ENCODE measurements at regions not wholly inside any gene's neighbourhood (a gene's known extent, or its start where the extent isn't known, plus 50 kb on each side); places are given as distances from the start of the nearest gene placed in this dataset.

DNA sequence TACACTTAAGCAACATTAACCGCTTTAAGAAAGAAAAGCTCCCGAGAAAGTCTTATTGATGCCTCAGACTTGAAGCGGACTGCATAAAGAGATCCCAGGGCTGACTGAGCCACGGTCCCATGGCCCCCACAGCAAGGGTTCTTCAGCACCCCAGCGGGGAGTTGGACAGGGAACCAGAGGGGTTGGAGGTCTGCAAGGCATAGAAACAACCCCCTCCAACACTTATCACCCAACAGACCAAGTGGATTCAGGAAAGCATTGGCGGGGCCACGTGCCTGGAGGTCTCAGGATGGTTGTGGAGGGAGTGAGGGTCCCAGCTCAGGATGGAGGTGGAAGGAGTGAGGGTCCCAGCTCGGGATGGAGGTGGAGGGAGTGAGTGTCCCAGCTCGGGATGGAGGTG lies 143.7 kb upstream of the IRX2 start:
- RAD21 ChIA-PET (ENCODE audit: low non-redundant PET in 1 of 2, low total read pairs in 2 of 2, uncharacterized antibody in 2 of 2, unreplicated experiment in 2 of 2) = no interaction called here
- Histone ChIP-seq H3K4me2 (ENCODE audit: low read length) (no peak overlapping the region), H3K9ac (ENCODE audit: low read length) (no peak overlapping the region), H3K27ac (ENCODE audit: low read depth, low read length) (no peak overlapping the region), H3K9me3 (ENCODE audit: control insufficient read depth in 1 of 2, insufficient read depth in 1 of 2, low read depth in 1 of 2, low read length in 2 of 2) (peaks cover 9% of the 10 kb centered on the region in 2 experiments; a peak in 2 of 4 replicates), H3K4me3 (replicated peaks in 1 of 2; ENCODE audit: low read depth in 1 of 2, low read length in 2 of 2) (no peak overlapping the region), H3K9me2 (ENCODE audit: insufficient read depth) (no peaks in the 10 kb centered on the region), H4K20me1 (ENCODE audit: insufficient read depth) (no peaks in the 10 kb centered on the region), H3K36me3 (ENCODE audit: control insufficient read depth in 1 of 2, insufficient read depth in 2 of 2, low read length in 2 of 2) (no peaks in the 10 kb centered on the region), H3K4me1 (ENCODE audit: control insufficient read depth in 1 of 2, insufficient read depth in 2 of 2, low read length in 2 of 2) (no peaks in the 10 kb centered on the region), H2AFZ (ENCODE audit: low read depth, low read length, poor library complexity, severe bottlenecking) (no peak overlapping the region), H3K79me2 (ENCODE audit: insufficient read depth, low read length) (no peaks in the 10 kb centered on the region), H3K27me3 (ENCODE audit: insufficient read depth, low read length) (no peaks in the 10 kb centered on the region)
- DNase-seq (ENCODE audit: low read depth, low spot score) = no peak
- POLR2A ChIA-PET = no interaction called here
- no peak for TF ChIP-seq SP1 (IDR thresholded peaks at IDR 0.05; ENCODE audit: low read depth)
- no peak for TF ChIP-seq ELF1 (IDR thresholded peaks at IDR 0.05; ENCODE audit: borderline replicate concordance, low read depth)
- no peak for TF ChIP-seq TCF7L2 (IDR thresholded peaks at IDR 0.05; ENCODE audit: borderline replicate concordance, extremely low read depth, insufficient read depth, insufficient read length)
- TF ChIP-seq, protein P1, sequence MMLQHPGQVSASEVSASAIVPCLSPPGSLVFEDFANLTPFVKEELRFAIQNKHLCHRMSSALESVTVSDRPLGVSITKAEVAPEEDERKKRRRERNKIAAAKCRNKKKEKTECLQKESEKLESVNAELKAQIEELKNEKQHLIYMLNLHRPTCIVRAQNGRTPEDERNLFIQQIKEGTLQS (IDR thresholded peaks at IDR 0.05) = no peak
- TF ChIP-seq ZFX (IDR thresholded peaks at IDR 0.05) = no peak
- no peak for TF ChIP-seq FOSL1 (IDR thresholded peaks at IDR 0.05; ENCODE audit: low read depth)
- TF ChIP-seq POLR2AphosphoS5 (IDR thresholded peaks at IDR 0.05; ENCODE audit: low read depth, low read length) = no peak
- no peak for TF ChIP-seq JUND (IDR thresholded peaks at IDR 0.05)
- TF ChIP-seq, protein P2, sequence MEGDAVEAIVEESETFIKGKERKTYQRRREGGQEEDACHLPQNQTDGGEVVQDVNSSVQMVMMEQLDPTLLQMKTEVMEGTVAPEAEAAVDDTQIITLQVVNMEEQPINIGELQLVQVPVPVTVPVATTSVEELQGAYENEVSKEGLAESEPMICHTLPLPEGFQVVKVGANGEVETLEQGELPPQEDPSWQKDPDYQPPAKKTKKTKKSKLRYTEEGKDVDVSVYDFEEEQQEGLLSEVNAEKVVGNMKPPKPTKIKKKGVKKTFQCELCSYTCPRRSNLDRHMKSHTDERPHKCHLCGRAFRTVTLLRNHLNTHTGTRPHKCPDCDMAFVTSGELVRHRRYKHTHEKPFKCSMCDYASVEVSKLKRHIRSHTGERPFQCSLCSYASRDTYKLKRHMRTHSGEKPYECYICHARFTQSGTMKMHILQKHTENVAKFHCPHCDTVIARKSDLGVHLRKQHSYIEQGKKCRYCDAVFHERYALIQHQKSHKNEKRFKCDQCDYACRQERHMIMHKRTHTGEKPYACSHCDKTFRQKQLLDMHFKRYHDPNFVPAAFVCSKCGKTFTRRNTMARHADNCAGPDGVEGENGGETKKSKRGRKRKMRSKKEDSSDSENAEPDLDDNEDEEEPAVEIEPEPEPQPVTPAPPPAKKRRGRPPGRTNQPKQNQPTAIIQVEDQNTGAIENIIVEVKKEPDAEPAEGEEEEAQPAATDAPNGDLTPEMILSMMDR (IDR thresholded peaks at IDR 0.05 in 2 of 3, conservative IDR thresholded peaks at IDR 0.05 in 1 of 3; ENCODE audit: borderline replicate concordance in 1 of 3, insufficient read depth in 1 of 3, low read depth in 2 of 3, low read length in 2 of 3) = no peak
- CTCF ChIA-PET = no interaction called here
- intact Hi-C loops (cut with micrococcal nuclease) = no loop called here
- ATAC-seq = no peak
- no TSS peak for BruUV-seq (replicated peaks)

DNA sequence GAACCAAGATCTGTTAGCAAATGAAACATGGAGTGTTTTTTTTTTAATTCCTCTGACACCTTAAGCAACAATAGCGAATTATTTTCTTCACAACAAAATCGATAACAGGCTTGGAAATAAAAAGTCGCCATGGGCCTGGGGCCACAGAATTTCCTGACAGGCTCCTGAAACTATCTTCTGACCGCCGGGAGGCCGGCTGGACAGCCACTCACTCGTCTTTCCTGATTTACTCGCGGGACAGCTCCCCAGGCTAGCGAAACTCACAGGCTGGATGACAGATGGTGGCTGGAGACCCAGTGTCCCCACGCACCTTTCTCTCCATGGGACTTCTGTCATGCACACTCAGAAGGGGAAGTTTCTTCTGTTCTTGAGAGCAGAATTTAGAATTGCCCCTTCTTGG lies 143.3 kb upstream of the IRX2 start:
- H3K9me3 ChIP-seq (ENCODE audit: control insufficient read depth in 1 of 2, insufficient read depth in 1 of 2, low read depth in 1 of 2, low read length in 2 of 2) = peaks cover 9% of the 10 kb centered on the region in 2 experiments; a peak in 2 of 4 replicates
- CTCF ChIA-PET = no interaction called here
- no peaks in the 10 kb centered on the region for H3K9me2 ChIP-seq (ENCODE audit: insufficient read depth)
- POLR2A ChIA-PET = no interaction called here
- no peaks in the 10 kb centered on the region for H3K36me3 ChIP-seq (ENCODE audit: control insufficient read depth in 1 of 2, insufficient read depth in 2 of 2, low read length in 2 of 2)
- H3K4me1 ChIP-seq (ENCODE audit: control insufficient read depth in 1 of 2, insufficient read depth in 2 of 2, low read length in 2 of 2) = no peaks in the 10 kb centered on the region
- ATAC-seq (no peak), DNase-seq (ENCODE audit: low read depth, low spot score) (no peak)
- H3K27me3 ChIP-seq (ENCODE audit: insufficient read depth, low read length) = no peaks in the 10 kb centered on the region
- H3K9ac ChIP-seq (ENCODE audit: low read length) = no peak overlapping the region
- H4K20me1 ChIP-seq (ENCODE audit: insufficient read depth) = no peaks in the 10 kb centered on the region
- RAD21 ChIA-PET (ENCODE audit: low non-redundant PET in 1 of 2, low total read pairs in 2 of 2, uncharacterized antibody in 2 of 2, unreplicated experiment in 2 of 2) = no interaction called here
- no peaks in the 10 kb centered on the region for H3K79me2 ChIP-seq (ENCODE audit: insufficient read depth, low read length)
- intact Hi-C loops (cut with micrococcal nuclease) = no loop called here
- no TSS peak for BruUV-seq (replicated peaks)
- H3K4me3 ChIP-seq (replicated peaks in 1 of 2; ENCODE audit: low read depth in 1 of 2, low read length in 2 of 2) = no peak overlapping the region
- no peak overlapping the region for H2AFZ ChIP-seq (ENCODE audit: low read depth, low read length, poor library complexity, severe bottlenecking)
- no peak overlapping the region for H3K4me2 ChIP-seq (ENCODE audit: low read length)
- no peak overlapping the region for H3K27ac ChIP-seq (ENCODE audit: low read depth, low read length)
- TF ChIP-seq, protein P3, sequence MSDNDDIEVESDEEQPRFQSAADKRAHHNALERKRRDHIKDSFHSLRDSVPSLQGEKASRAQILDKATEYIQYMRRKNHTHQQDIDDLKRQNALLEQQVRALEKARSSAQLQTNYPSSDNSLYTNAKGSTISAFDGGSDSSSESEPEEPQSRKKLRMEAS (IDR thresholded peaks at IDR 0.05) = no peak
- TF ChIP-seq, protein P4, sequence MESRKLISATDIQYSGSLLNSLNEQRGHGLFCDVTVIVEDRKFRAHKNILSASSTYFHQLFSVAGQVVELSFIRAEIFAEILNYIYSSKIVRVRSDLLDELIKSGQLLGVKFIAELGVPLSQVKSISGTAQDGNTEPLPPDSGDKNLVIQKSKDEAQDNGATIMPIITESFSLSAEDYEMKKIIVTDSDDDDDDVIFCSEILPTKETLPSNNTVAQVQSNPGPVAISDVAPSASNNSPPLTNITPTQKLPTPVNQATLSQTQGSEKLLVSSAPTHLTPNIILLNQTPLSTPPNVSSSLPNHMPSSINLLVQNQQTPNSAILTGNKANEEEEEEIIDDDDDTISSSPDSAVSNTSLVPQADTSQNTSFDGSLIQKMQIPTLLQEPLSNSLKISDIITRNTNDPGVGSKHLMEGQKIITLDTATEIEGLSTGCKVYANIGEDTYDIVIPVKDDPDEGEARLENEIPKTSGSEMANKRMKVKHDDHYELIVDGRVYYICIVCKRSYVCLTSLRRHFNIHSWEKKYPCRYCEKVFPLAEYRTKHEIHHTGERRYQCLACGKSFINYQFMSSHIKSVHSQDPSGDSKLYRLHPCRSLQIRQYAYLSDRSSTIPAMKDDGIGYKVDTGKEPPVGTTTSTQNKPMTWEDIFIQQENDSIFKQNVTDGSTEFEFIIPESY (IDR thresholded peaks at IDR 0.05; ENCODE audit: extremely low read depth, insufficient replicate concordance, low read length) = no peak
- TF ChIP-seq YY1 (IDR thresholded peaks at IDR 0.05; ENCODE audit: extremely low read depth, insufficient replicate concordance, low read depth, low read length) (no peak), CBX3 (IDR thresholded peaks at IDR 0.05; ENCODE audit: low read depth) (no peak), ELF1 (IDR thresholded peaks at IDR 0.05; ENCODE audit: borderline replicate concordance, low read depth) (no peak)
- TF ChIP-seq, protein P1 (IDR thresholded peaks at IDR 0.05) = no peak
- TF ChIP-seq, protein P2 (IDR thresholded peaks at IDR 0.05 in 2 of 3, conservative IDR thresholded peaks at IDR 0.05 in 1 of 3; ENCODE audit: borderline replicate concordance in 1 of 3, insufficient read depth in 1 of 3, low read depth in 2 of 3, low read length in 2 of 3) = no peak
